Activated naive CD8-positive, alpha-beta T cell treated with anti-CD3 and anti-CD28 coated beads, Interleukin-2, amount 10 ng/mL, durations not matched to agents 7 days and 5 days (primary cell): ENCODE measurements at regions not wholly inside any gene's neighbourhood (a gene's known extent, or its start where the extent isn't known, plus 50 kb on each side); places are given as distances from the start of the nearest gene placed in this dataset.

Experiments used
- ATAC-seq: fragments of 150-1000 bp; cut with Tn5 transposase; one replicate; pipeline ENCODE4 v1.10.0; 2021; ENCODE audit warnings: low read depth, moderate library complexity
- POLR2A ChIA-PET: fragments of 350-600 bp; sonication (Branson Sonifier 250); formaldehyde crosslinking; loops from one replicate; lab custom pipeline; 2021; ENCODE audit warnings: antibody characterized with exemption; lab: Charles Lee
- DNase-seq: peaks from one replicate; pipeline ENCODE4 v3.0.0; 2021
- H3K27ac Mint-ChIP-seq: one replicate; pipeline ENCODE4 v1.8.0; 2022; ENCODE audit warnings: mild to moderate bottlenecking, mixed read lengths
- H3K27me3 Mint-ChIP-seq: one replicate; pipeline ENCODE4 v1.8.0; 2022; ENCODE audit warnings: mild to moderate bottlenecking, moderate library complexity, mixed read lengths
- H3K36me3 Mint-ChIP-seq: one replicate; pipeline ENCODE4 v1.8.0; 2021; ENCODE audit warnings: mild to moderate bottlenecking, mixed read lengths
- H3K4me1 Mint-ChIP-seq: one replicate; pipeline ENCODE4 v1.8.0; 2021; ENCODE audit warnings: mixed read lengths
- H3K4me3 Mint-ChIP-seq: one replicate; pipeline ENCODE4 v1.8.0; 2022; ENCODE audit warnings: mild to moderate bottlenecking, moderate library complexity, mixed read lengths
- H3K9me3 Mint-ChIP-seq: one replicate; pipeline ENCODE4 v1.8.0; 2021; ENCODE audit warnings: mixed read lengths

- Mint-ChIP-seq H3K27ac (no peak overlapping the region), H3K27me3 (no peaks in the 10 kb centered on the region), H3K9me3 (no peaks in the 10 kb centered on the region), H3K4me1 (no peaks in the 10 kb centered on the region), H3K36me3 (no peaks in the 10 kb centered on the region), H3K4me3 (no peak overlapping the region)
- no peak for ATAC-seq
- no peak for DNase-seq
- POLR2A ChIA-PET: no interaction called here
These were observed 381.2 kb downstream of the C6orf118 start for GRCh38 chr6:164928057-164928727.

- H3K36me3 Mint-ChIP-seq: no peaks in the 10 kb centered on the region
- H3K4me1 Mint-ChIP-seq: no peaks in the 10 kb centered on the region
- POLR2A ChIA-PET: no interaction called here
- H3K9me3 Mint-ChIP-seq: no peaks in the 10 kb centered on the region
- H3K4me3 Mint-ChIP-seq: no peak overlapping the region
- DNase-seq (peak; percentile 72), ATAC-seq (peak; percentile 79)
- H3K27ac Mint-ChIP-seq: no peak overlapping the region
- no peaks in the 10 kb centered on the region for H3K27me3 Mint-ChIP-seq
These were observed 381.9 kb downstream of the C6orf118 start for GRCh38 chr6:164927288-164928056.

- no peaks in the 10 kb centered on the region for H3K36me3 Mint-ChIP-seq
- DNase-seq: no peak
- no peaks in the 10 kb centered on the region for H3K27me3 Mint-ChIP-seq
- H3K27ac Mint-ChIP-seq: no peak overlapping the region
- no peak overlapping the region for H3K4me3 Mint-ChIP-seq
- no peaks in the 10 kb centered on the region for H3K4me1 Mint-ChIP-seq
- no peak for ATAC-seq
- POLR2A ChIA-PET: no interaction called here
- H3K9me3 Mint-ChIP-seq: no peaks in the 10 kb centered on the region
These were observed 382.7 kb downstream of the C6orf118 start for GRCh38 chr6:164926686-164927085.

GRCh38 chr6:164925681-164926530, 383.5 kb downstream of the C6orf118 start:
- Mint-ChIP-seq H3K36me3 (no peaks in the 10 kb centered on the region), H3K27me3 (no peaks in the 10 kb centered on the region), H3K27ac (no peak overlapping the region), H3K4me3 (no peak overlapping the region), H3K4me1 (no peaks in the 10 kb centered on the region), H3K9me3 (no peaks in the 10 kb centered on the region)
- ATAC-seq (no peak), DNase-seq (no peak)
- POLR2A ChIA-PET: no interaction called here

GRCh38 chr6:164924674-164925073, 384.7 kb downstream of the C6orf118 start:
- DNase-seq (no peak), ATAC-seq (no peak)
- Mint-ChIP-seq H3K4me1 (no peaks in the 10 kb centered on the region), H3K27ac (no peak overlapping the region), H3K36me3 (no peaks in the 10 kb centered on the region), H3K4me3 (no peak overlapping the region), H3K9me3 (no peaks in the 10 kb centered on the region), H3K27me3 (no peaks in the 10 kb centered on the region)
- POLR2A ChIA-PET: no interaction called here

- no peak overlapping the region for H3K27ac Mint-ChIP-seq
- H3K27me3 Mint-ChIP-seq: no peaks in the 10 kb centered on the region
- no peak for DNase-seq
- no peak overlapping the region for H3K4me3 Mint-ChIP-seq
- no peaks in the 10 kb centered on the region for H3K9me3 Mint-ChIP-seq
- no peak for ATAC-seq
- H3K4me1 Mint-ChIP-seq: no peaks in the 10 kb centered on the region
- H3K36me3 Mint-ChIP-seq: no peaks in the 10 kb centered on the region
- POLR2A ChIA-PET: no interaction called here
These were observed 392.2 kb downstream of the C6orf118 start for GRCh38 chr6:164917211-164917610.

- POLR2A ChIA-PET: no interaction called here
- Mint-ChIP-seq H3K4me3 (no peak overlapping the region), H3K9me3 (no peaks in the 10 kb centered on the region), H3K27ac (no peak overlapping the region), H3K27me3 (no peaks in the 10 kb centered on the region), H3K36me3 (no peaks in the 10 kb centered on the region), H3K4me1 (no peaks in the 10 kb centered on the region)
- no peak for ATAC-seq
- no peak for DNase-seq
These were observed 393.3 kb downstream of the C6orf118 start for GRCh38 chr6:164916087-164916486.

GRCh38 chr6:164911873-164912580, 397.4 kb downstream of the C6orf118 start:
- DNase-seq: no peak
- no peak for ATAC-seq
- no peak overlapping the region for H3K27ac Mint-ChIP-seq
- no peak overlapping the region for H3K4me3 Mint-ChIP-seq
- POLR2A ChIA-PET: no interaction called here
- H3K9me3 Mint-ChIP-seq: no peaks in the 10 kb centered on the region
- H3K4me1 Mint-ChIP-seq: no peaks in the 10 kb centered on the region
- no peaks in the 10 kb centered on the region for H3K27me3 Mint-ChIP-seq
- no peaks in the 10 kb centered on the region for H3K36me3 Mint-ChIP-seq

GRCh38 chr6:164911151-164911550, 398.3 kb downstream of the C6orf118 start:
- H3K36me3 Mint-ChIP-seq: no peaks in the 10 kb centered on the region
- POLR2A ChIA-PET: no interaction called here
- H3K4me1 Mint-ChIP-seq: no peaks in the 10 kb centered on the region
- no peaks in the 10 kb centered on the region for H3K27me3 Mint-ChIP-seq
- DNase-seq (no peak), ATAC-seq (no peak)
- no peaks in the 10 kb centered on the region for H3K9me3 Mint-ChIP-seq
- no peak overlapping the region for H3K4me3 Mint-ChIP-seq
- H3K27ac Mint-ChIP-seq: no peak overlapping the region

- no peak overlapping the region for H3K4me3 Mint-ChIP-seq
- no peaks in the 10 kb centered on the region for H3K27me3 Mint-ChIP-seq
- H3K4me1 Mint-ChIP-seq: no peaks in the 10 kb centered on the region
- DNase-seq: no peak
- H3K36me3 Mint-ChIP-seq: no peaks in the 10 kb centered on the region
- no peaks in the 10 kb centered on the region for H3K9me3 Mint-ChIP-seq
- POLR2A ChIA-PET: no interaction called here
- ATAC-seq: no peak
- H3K27ac Mint-ChIP-seq: no peak overlapping the region
These were observed 402.6 kb downstream of the C6orf118 start for GRCh38 chr6:164906766-164907165.

GRCh38 chr6:164905311-164905710, 404.1 kb downstream of the C6orf118 start:
- H3K4me3 Mint-ChIP-seq: no peak overlapping the region
- POLR2A ChIA-PET: no interaction called here

GRCh38 chr6:164898412-164898811, 411.0 kb downstream of the C6orf118 start:
- ATAC-seq: no peak
- no peak for DNase-seq
- Mint-ChIP-seq H3K36me3 (no peaks in the 10 kb centered on the region), H3K9me3 (peaks cover 12% of the 10 kb centered on the region), H3K4me3 (no peak overlapping the region), H3K27me3 (no peaks in the 10 kb centered on the region), H3K4me1 (no peaks in the 10 kb centered on the region), H3K27ac (no peak overlapping the region)
- POLR2A ChIA-PET: no interaction called here

More at GRCh38 chr6:164905311-164905710, 404.1 kb downstream of the C6orf118 start:
- ATAC-seq (no peak), DNase-seq (no peak)
- H3K9me3 Mint-ChIP-seq: no peaks in the 10 kb centered on the region
- H3K36me3 Mint-ChIP-seq: no peaks in the 10 kb centered on the region
- no peak overlapping the region for H3K27ac Mint-ChIP-seq
- no peaks in the 10 kb centered on the region for H3K4me1 Mint-ChIP-seq
- no peaks in the 10 kb centered on the region for H3K27me3 Mint-ChIP-seq
